Liver (tissue), 3 donors: ENCODE measurements at regions not wholly inside any gene's neighbourhood (a gene's known extent, or its start where the extent isn't known, plus 50 kb on each side); places are given as distances from the start of the nearest gene placed in this dataset.

Experiments used
- ATF3 ChIP-seq: IDR thresholded peaks from 2 replicates; pipeline ENCODE4 v1.6.1; 2016; ENCODE audit warnings: antibody characterized with exemption
- CTCF ChIP-seq: fragments of 150-350 bp; IDR thresholded peaks from 2 replicates; pipeline ENCODE4 v1.5.1; 2017; ENCODE audit warnings: improper control_type of control experiment, low read depth, low read length; ENCODE audit not compliant: missing input control
- EGR1 ChIP-seq, 2 donors: IDR thresholded peaks; 2 replicates each; pipeline ENCODE4 v1.6.1; 2016 to 2018; ENCODE audit warnings: antibody characterized with exemption in 2 of 2, low read depth in 2 of 2
- GABPA ChIP-seq, 2 donors: IDR thresholded peaks in 1 of 2; conservative IDR thresholded peaks in 1 of 2; 2 replicates each; pipeline ENCODE4 v1.6.1; 2016; ENCODE audit warnings: antibody characterized with exemption in 2 of 2, mild to moderate bottlenecking in 1 of 2, moderate library complexity in 1 of 2
- HNF4A ChIP-seq, 2 donors: conservative IDR thresholded peaks; 2 replicates each; pipeline ENCODE4 v1.6.1; 2016; ENCODE audit warnings: antibody characterized with exemption in 2 of 2, mild to moderate bottlenecking in 2 of 2
- MAX ChIP-seq: IDR thresholded peaks from 2 replicates; pipeline ENCODE4 v1.6.1; 2016; ENCODE audit warnings: antibody characterized with exemption
- RAD21 ChIP-seq, 2 donors: IDR thresholded peaks; 2 replicates each; pipeline ENCODE4 v1.6.1; 2016; ENCODE audit warnings: antibody characterized with exemption in 2 of 2, mild to moderate bottlenecking in 2 of 2
- REST ChIP-seq: IDR thresholded peaks from 2 replicates; pipeline ENCODE4 v1.6.1; 2016; ENCODE audit warnings: antibody characterized with exemption, mild to moderate bottlenecking
- TAF1 ChIP-seq: conservative IDR thresholded peaks from 2 replicates; pipeline ENCODE4 v1.6.1; 2016; ENCODE audit warnings: antibody characterized with exemption, mild to moderate bottlenecking
- YY1 ChIP-seq: IDR thresholded peaks from 2 replicates; pipeline ENCODE4 v1.6.1; 2016; ENCODE audit warnings: antibody characterized with exemption, mild to moderate bottlenecking
- donor health status: healthy.
- donor health status: healthy.

GRCh38 chr10:85152496-85152895 lies 824.1 kb downstream of the CCSER2 start:
- no peak for TF ChIP-seq CTCF
- TF ChIP-seq TAF1, result no peak
- TF ChIP-seq EGR1 (IDR thresholded peaks at IDR 0.05; ENCODE audit: low read depth in 2 of 2), result no peak
- no peak for TF ChIP-seq GABPA (IDR thresholded peaks at IDR 0.05 in 1 of 2, conservative IDR thresholded peaks at IDR 0.05 in 1 of 2)
- no peak for TF ChIP-seq RAD21 (IDR thresholded peaks at IDR 0.05)
- no peak for TF ChIP-seq YY1
- no peak for TF ChIP-seq REST
- no peak for TF ChIP-seq HNF4A (conservative IDR thresholded peaks at IDR 0.05)
- no peak for TF ChIP-seq ATF3
- TF ChIP-seq MAX, result no peak
